ENCODE measurements at regions not wholly inside any gene's neighbourhood (a gene's known extent, or its start where the extent isn't known, plus 50 kb on each side); places are given as distances from the start of the nearest gene placed in this dataset.

- TF ChIP-seq CTCF (conservative IDR thresholded peaks at IDR 0.05): no peak
- no peak for TF ChIP-seq EZH2 (IDR thresholded peaks at IDR 0.05; ENCODE audit: low read depth)
These were observed 352.6 kb upstream of the CRIM1 start for GRCh38 chr2:36002941-36003340.

Measured in PC-9 (cell line).